ENCODE measurements at regions not wholly inside any gene's neighbourhood (a gene's known extent, or its start where the extent isn't known, plus 50 kb on each side); places are given as distances from the start of the nearest gene placed in this dataset.

DNA sequence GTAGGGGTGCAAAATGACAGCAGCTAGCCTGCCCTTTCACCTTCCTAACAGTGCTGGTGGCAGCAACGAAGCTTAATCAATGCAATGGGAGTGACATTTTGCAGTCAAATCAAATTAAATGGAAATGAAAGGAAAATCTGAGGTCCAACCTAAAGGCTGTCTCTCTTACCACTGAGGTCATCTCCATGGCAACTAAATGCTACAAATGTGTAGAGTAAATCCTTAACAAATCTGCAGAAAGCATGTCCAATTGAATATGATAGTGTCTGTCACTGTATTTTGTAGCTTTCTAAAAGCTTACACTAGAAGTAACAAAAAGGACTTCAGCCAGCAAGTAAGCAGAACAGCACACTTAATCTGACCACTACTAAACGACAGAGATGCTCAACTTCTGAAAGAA lies 488.8 kb downstream of the BCAT1 start:
- TF ChIP-seq, protein P1, sequence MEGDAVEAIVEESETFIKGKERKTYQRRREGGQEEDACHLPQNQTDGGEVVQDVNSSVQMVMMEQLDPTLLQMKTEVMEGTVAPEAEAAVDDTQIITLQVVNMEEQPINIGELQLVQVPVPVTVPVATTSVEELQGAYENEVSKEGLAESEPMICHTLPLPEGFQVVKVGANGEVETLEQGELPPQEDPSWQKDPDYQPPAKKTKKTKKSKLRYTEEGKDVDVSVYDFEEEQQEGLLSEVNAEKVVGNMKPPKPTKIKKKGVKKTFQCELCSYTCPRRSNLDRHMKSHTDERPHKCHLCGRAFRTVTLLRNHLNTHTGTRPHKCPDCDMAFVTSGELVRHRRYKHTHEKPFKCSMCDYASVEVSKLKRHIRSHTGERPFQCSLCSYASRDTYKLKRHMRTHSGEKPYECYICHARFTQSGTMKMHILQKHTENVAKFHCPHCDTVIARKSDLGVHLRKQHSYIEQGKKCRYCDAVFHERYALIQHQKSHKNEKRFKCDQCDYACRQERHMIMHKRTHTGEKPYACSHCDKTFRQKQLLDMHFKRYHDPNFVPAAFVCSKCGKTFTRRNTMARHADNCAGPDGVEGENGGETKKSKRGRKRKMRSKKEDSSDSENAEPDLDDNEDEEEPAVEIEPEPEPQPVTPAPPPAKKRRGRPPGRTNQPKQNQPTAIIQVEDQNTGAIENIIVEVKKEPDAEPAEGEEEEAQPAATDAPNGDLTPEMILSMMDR (CRISPR knock-in tag; IDR thresholded peaks at IDR 0.05), result no peak
- TF ChIP-seq PHF5A (CRISPR knock-in tag; IDR thresholded peaks at IDR 0.05; ENCODE audit: low read depth, unreplicated experiment) (no peak), NFYB (CRISPR knock-in tag; IDR thresholded peaks at IDR 0.05) (no peak), REXO4 (CRISPR knock-in tag; IDR thresholded peaks at IDR 0.05; ENCODE audit: borderline replicate concordance) (no peak), SUZ12 (IDR thresholded peaks at IDR 0.05; ENCODE audit: low read depth, low read length) (no peak), RFX5 (IDR thresholded peaks at IDR 0.05; ENCODE audit: low read depth, low read length) (no peak), CCAR2 (optimal IDR thresholded peaks at IDR 0.05; ENCODE audit: low read depth, low read length) (no peak), MED1 (CRISPR knock-in tag; IDR thresholded peaks at IDR 0.05) (no peak), EP300 (IDR thresholded peaks at IDR 0.05; ENCODE audit: low read depth in 2 of 2, low read length in 2 of 2) (no peak), EP300 (CRISPR knock-in tag; IDR thresholded peaks at IDR 0.05; ENCODE audit: borderline replicate concordance) (no peak), SP2 (CRISPR knock-in tag; IDR thresholded peaks at IDR 0.05) (no peak), ARID3A (IDR thresholded peaks at IDR 0.05; ENCODE audit: low read depth, low read length) (no peak), CREM (IDR thresholded peaks at IDR 0.05) (no peak), CREM (CRISPR knock-in tag; IDR thresholded peaks at IDR 0.05) (no peak)
- TF ChIP-seq, protein P2, sequence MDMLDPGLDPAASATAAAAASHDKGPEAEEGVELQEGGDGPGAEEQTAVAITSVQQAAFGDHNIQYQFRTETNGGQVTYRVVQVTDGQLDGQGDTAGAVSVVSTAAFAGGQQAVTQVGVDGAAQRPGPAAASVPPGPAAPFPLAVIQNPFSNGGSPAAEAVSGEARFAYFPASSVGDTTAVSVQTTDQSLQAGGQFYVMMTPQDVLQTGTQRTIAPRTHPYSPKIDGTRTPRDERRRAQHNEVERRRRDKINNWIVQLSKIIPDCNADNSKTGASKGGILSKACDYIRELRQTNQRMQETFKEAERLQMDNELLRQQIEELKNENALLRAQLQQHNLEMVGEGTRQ (IDR thresholded peaks at IDR 0.05; ENCODE audit: low read depth, low read length), result no peak
- TF ChIP-seq, protein P2 (CRISPR knock-in tag; IDR thresholded peaks at IDR 0.05; ENCODE audit: borderline replicate concordance), result no peak

Data from HepG2 (cell line).